T-helper 2 cell treated with Interferon-gamma antibody and Interleukin-4, amounts not matched to agents 5 μg/mL and 100 μg/mL, for 36 hours (primary cell): ENCODE measurements at regions not wholly inside any gene's neighbourhood (a gene's known extent, or its start where the extent isn't known, plus 50 kb on each side); places are given as distances from the start of the nearest gene placed in this dataset.
"Not testable (repeated sequence)": the region's sequence is repeated elsewhere in the genome, so short reads cannot be mapped to it uniquely, and the experiment has no call there.

Experiments
- DNase-seq: peaks from one replicate; pipeline ENCODE4 v3.0.0; 2021; ENCODE audit warnings: low spot score
- H3K27ac Mint-ChIP-seq: one replicate; pipeline ENCODE4 v1.8.0; 2021; ENCODE audit warnings: mild to moderate bottlenecking, mixed read lengths
- H3K27me3 Mint-ChIP-seq: one replicate; pipeline ENCODE4 v1.8.0; 2021; ENCODE audit warnings: low read depth, mixed read lengths
- H3K36me3 Mint-ChIP-seq: one replicate; pipeline ENCODE4 v1.8.0; 2021; ENCODE audit warnings: low read depth, mixed read lengths
- H3K4me1 Mint-ChIP-seq: one replicate; pipeline ENCODE4 v1.8.0; 2021; ENCODE audit warnings: low read depth, mixed read lengths
- H3K4me3 Mint-ChIP-seq: one replicate; pipeline ENCODE4 v1.8.0; 2022; ENCODE audit warnings: mild to moderate bottlenecking, moderate library complexity, mixed read lengths
- H3K9me3 Mint-ChIP-seq: one replicate; pipeline ENCODE4 v1.8.0; 2021; ENCODE audit warnings: mixed read lengths

GRCh38 chr9:63776220-63776619 lies 1508.8 kb downstream of the FOXD4L5 start:
- not testable (repeated sequence) for H3K4me3 Mint-ChIP-seq, DNase-seq, H3K9me3 Mint-ChIP-seq, H3K27ac Mint-ChIP-seq, H3K36me3 Mint-ChIP-seq, H3K27me3 Mint-ChIP-seq, H3K4me1 Mint-ChIP-seq

DNA sequence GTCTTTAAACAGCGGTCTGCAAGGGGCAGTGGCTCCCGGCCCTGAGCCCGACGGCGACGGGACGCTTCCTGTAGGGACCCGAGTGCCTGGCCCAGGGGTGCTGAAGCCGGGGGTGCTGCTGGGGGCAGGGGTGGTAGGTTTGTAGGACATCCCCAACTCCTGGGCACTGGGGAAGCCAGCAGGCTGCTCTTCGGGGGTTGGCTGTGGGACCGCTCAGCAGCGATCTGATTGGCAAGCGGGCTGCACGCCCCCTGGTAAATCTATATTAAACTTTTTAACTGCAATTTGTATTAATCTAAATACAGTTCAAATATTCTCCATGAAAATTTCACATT lies 1510.0 kb downstream of the FOXD4L5 start:
- not testable (repeated sequence) for H3K27me3 Mint-ChIP-seq, H3K4me1 Mint-ChIP-seq, H3K27ac Mint-ChIP-seq, H3K36me3 Mint-ChIP-seq, DNase-seq, H3K9me3 Mint-ChIP-seq, H3K4me3 Mint-ChIP-seq

DNA sequence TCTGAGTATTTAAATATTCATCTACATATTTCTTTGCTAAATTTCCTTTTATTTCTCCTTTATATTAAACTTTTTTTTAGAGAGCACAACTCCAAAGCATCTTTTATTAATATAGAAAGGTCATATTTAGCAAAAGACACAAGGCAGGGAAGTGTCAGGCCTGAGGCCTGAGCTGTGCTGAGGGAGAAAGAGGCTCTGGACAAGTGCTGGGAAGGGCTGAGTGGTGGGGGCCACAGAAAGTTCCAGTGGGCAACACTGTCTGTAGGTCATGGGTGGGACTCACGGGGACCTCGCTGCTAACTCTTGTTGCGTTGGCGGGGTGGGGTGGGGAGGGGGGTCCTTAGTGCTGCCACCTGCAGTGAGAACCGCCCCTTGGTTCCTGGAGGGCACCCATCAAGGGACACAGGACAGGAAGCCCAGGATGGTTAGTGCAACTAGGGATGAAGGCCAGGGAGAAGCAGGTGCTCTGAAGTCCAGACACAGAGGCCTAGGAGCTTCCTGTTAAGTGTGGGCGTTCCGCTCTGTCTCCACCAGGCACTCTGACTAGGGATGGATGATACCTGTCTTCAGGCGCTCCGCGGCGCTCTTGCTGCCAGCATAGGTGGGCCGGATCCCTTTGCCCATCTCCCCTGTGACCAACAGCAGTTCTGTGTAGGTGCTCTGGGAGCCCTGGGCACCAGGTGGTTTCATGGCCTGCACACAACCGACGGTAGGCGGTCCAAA lies 1510.5 kb downstream of the FOXD4L5 start:
- H3K4me1 Mint-ChIP-seq, H3K27me3 Mint-ChIP-seq, H3K4me3 Mint-ChIP-seq, H3K27ac Mint-ChIP-seq, H3K36me3 Mint-ChIP-seq, DNase-seq, H3K9me3 Mint-ChIP-seq: not testable (repeated sequence)

DNA sequence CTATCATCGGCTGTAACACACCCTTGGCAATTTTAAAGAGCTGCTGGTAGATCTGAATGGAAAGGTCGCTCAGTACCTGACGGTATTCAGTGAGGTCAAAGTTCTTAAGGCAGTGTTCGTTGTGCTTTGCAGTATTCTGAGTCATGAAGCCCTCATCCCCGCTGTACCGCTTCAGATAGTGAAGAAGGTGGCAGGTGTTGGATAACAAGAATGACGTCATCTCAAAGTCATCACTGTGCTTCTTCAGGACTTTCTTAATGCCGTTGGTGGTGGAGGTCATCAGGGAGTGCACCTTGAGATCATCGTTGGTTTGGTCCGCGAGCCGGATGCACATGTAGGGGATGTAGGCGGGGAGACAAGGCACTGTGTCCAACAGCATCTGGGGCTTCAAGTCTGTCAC lies 1522.8 kb downstream of the FOXD4L5 start:
- H3K36me3 Mint-ChIP-seq, H3K27me3 Mint-ChIP-seq, H3K27ac Mint-ChIP-seq, H3K4me1 Mint-ChIP-seq, DNase-seq, H3K4me3 Mint-ChIP-seq: not testable (repeated sequence)
- H3K9me3 Mint-ChIP-seq, result peaks cover 14% of the 10 kb centered on the region

- not testable (repeated sequence) for H3K36me3 Mint-ChIP-seq, H3K9me3 Mint-ChIP-seq
Observed at GRCh38 chr9:63729021-63729420, 1556.0 kb downstream of the FOXD4L5 start.

GRCh38 chr9:63728287-63728686 lies 1556.7 kb downstream of the FOXD4L5 start:
- DNase-seq, result no peak
- H3K36me3 Mint-ChIP-seq, result no peaks in the 10 kb centered on the region
- no peak overlapping the region for H3K4me3 Mint-ChIP-seq
- H3K27ac Mint-ChIP-seq, result no peak overlapping the region
- no peaks in the 10 kb centered on the region for H3K9me3 Mint-ChIP-seq
- no peaks in the 10 kb centered on the region for H3K4me1 Mint-ChIP-seq
- no peaks in the 10 kb centered on the region for H3K27me3 Mint-ChIP-seq

More at GRCh38 chr9:63729021-63729420, 1556.0 kb downstream of the FOXD4L5 start:
- not testable (repeated sequence) for H3K4me3 Mint-ChIP-seq, H3K4me1 Mint-ChIP-seq, H3K27me3 Mint-ChIP-seq, DNase-seq, H3K27ac Mint-ChIP-seq

DNA sequence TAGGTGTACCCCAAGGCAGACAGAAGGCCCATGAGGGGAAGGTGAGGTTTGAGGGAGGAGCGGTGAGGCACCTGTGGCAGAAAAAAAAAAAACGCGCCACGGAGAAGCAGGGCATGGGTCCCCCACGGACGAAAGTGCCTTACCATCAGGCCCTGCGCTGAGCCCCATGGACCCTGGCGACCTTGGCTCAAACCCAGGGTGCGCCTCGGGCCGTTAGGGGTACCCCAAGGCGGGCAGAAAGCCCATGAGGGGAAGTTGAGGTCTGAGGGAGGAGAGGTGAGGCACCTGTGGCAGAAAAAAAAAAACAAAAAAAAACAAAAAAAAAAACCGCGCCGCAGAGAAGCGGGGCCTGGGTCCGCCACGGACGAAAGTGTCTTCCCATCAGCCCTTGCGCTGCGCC lies 1576.7 kb downstream of the FOXD4L5 start:
- H3K9me3 Mint-ChIP-seq, H3K36me3 Mint-ChIP-seq, H3K27me3 Mint-ChIP-seq, DNase-seq, H3K27ac Mint-ChIP-seq, H3K4me3 Mint-ChIP-seq, H3K4me1 Mint-ChIP-seq: not testable (repeated sequence)

DNA sequence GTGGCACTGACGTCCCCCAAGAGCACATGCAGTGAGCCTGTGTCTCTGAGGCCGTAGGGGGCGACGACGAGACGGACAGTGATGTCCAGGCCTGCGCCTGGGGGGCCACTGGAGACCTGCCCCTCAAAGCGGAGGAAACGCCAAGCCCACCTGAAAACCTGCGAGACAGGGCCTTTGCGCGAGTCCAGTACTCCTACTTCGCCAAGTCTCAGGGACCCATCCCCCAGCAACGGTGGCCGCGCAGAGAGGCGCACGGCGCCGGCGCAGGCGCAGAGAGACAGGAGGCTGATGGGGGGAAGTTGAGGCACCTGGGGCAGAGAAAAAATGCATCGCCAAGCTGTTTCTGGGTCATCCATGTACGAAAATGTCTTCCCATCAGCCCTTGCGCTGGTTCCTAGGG lies 1580.6 kb downstream of the FOXD4L5 start:
- not testable (repeated sequence) for H3K36me3 Mint-ChIP-seq, H3K27ac Mint-ChIP-seq, H3K27me3 Mint-ChIP-seq, H3K4me1 Mint-ChIP-seq, H3K9me3 Mint-ChIP-seq, DNase-seq, H3K4me3 Mint-ChIP-seq

DNA sequence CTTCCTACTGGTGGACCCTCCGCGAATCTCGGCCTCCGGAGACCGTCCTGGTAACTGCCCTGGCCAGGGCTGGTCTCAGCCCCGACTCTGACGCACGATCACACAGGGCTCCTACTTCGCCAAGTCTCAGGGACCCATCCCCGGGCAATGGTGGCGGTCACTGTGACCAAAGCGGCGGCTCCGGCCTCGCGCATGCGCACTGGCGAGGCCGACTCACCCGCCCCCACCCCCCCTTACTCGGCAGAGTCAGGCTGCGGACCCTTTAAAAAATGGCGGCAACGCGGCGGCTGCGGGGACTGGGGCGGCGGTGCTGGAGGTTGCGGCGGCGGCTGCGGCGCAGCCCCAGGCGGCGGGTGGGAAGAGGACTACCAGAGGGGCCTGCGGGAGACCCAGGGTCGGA lies 1581.3 kb downstream of the FOXD4L5 start:
- not testable (repeated sequence) for DNase-seq, H3K36me3 Mint-ChIP-seq, H3K4me1 Mint-ChIP-seq, H3K4me3 Mint-ChIP-seq, H3K9me3 Mint-ChIP-seq, H3K27ac Mint-ChIP-seq, H3K27me3 Mint-ChIP-seq

DNA sequence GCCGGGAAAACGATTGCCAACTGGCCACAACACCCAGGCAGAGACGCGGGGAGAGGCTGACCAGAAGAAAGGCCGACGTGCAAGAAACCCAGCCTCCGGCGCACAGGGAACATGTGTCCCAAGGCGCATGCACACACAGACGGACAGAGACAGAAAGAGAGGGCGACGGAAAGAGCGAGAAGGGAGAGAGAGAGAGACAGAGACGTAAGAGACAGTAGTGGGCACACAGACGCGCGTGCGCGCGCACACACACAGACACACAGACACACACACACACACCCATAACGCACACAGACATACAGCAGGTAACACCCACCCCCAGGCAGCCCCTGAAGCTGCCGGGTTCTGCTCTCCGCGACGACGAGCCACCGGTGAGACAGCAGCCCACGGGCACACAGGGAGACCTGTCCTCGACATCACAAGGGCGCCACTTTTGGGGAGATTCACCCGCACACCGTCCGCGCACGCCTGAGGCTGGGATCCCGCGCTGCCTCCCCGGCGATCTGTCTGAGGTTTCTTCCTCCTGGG lies 1581.8 kb downstream of the FOXD4L5 start:
- not testable (repeated sequence) for H3K27me3 Mint-ChIP-seq, H3K9me3 Mint-ChIP-seq, H3K4me1 Mint-ChIP-seq, H3K27ac Mint-ChIP-seq, H3K36me3 Mint-ChIP-seq, DNase-seq, H3K4me3 Mint-ChIP-seq
